Ishikawa (cell line): ENCODE measurements at regions not wholly inside any gene's neighbourhood (a gene's known extent, or its start where the extent isn't known, plus 50 kb on each side); places are given as distances from the start of the nearest gene placed in this dataset.

Source experiments
- CEBPB ChIP-seq: IDR thresholded peaks from 2 replicates; pipeline ENCODE4 v1.6.1; 2012
- EGR1 ChIP-seq: IDR thresholded peaks from 2 replicates; pipeline ENCODE4 v1.6.1; 2012
- EP300 ChIP-seq: IDR thresholded peaks from 2 replicates; pipeline ENCODE4 v1.6.1; 2012; ENCODE audit warnings: borderline replicate concordance
- FOXM1 ChIP-seq: IDR thresholded peaks from 2 replicates; pipeline ENCODE4 v1.6.1; 2012; ENCODE audit warnings: low read depth, borderline replicate concordance
- NFIC ChIP-seq: IDR thresholded peaks from 2 replicates; pipeline ENCODE4 v1.6.1; 2012
- RAD21 ChIP-seq: IDR thresholded peaks from 2 replicates; pipeline ENCODE4 v1.6.1; 2012; ENCODE audit warnings: low read depth
- TAF1 ChIP-seq: IDR thresholded peaks from 2 replicates; pipeline ENCODE4 v1.6.1; 2012; ENCODE audit warnings: low read depth, mild to moderate bottlenecking
- TCF12 ChIP-seq: IDR thresholded peaks from 2 replicates; pipeline ENCODE4 v1.6.1; 2012; ENCODE audit warnings: low read depth
- TEAD4 ChIP-seq: IDR thresholded peaks from 2 replicates; pipeline ENCODE4 v1.6.1; 2012
- TF ChIP-seq, protein P1 (sequence below): IDR thresholded peaks from 2 replicates; pipeline ENCODE4 v1.6.1; 2012
- TF ChIP-seq, protein P2 (sequence below): IDR thresholded peaks from 2 replicates; pipeline ENCODE4 v1.6.1; 2012; ENCODE audit warnings: low read depth, mild to moderate bottlenecking

DNA sequence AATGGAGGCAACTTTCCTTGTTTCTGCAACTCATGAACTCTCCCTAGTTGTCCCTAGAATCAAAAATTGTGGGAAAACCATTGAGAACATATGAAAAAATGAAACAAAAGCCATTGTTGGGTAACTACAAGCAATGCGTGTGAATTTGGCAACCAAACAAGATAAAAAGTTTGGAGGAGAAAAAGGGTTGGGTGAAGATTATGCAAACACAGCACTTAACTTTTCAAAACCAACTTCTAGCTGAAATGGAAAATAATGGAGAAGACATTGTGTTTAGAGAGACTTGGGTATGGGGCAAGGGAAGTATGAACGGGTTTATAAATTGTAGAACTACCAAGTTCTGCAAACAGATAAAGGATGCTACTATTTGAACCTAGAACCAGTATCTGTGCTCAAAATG is 89.0 kb upstream of the SVIL start:
- TF ChIP-seq CEBPB (no peak), TAF1 (no peak), EP300 (no peak), RAD21 (no peak), TCF12 (no peak), FOXM1 (no peak), EGR1 (no peak), TEAD4 (no peak), NFIC (no peak)
- TF ChIP-seq, protein P1, sequence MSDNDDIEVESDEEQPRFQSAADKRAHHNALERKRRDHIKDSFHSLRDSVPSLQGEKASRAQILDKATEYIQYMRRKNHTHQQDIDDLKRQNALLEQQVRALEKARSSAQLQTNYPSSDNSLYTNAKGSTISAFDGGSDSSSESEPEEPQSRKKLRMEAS: no peak
- TF ChIP-seq, protein P2, sequence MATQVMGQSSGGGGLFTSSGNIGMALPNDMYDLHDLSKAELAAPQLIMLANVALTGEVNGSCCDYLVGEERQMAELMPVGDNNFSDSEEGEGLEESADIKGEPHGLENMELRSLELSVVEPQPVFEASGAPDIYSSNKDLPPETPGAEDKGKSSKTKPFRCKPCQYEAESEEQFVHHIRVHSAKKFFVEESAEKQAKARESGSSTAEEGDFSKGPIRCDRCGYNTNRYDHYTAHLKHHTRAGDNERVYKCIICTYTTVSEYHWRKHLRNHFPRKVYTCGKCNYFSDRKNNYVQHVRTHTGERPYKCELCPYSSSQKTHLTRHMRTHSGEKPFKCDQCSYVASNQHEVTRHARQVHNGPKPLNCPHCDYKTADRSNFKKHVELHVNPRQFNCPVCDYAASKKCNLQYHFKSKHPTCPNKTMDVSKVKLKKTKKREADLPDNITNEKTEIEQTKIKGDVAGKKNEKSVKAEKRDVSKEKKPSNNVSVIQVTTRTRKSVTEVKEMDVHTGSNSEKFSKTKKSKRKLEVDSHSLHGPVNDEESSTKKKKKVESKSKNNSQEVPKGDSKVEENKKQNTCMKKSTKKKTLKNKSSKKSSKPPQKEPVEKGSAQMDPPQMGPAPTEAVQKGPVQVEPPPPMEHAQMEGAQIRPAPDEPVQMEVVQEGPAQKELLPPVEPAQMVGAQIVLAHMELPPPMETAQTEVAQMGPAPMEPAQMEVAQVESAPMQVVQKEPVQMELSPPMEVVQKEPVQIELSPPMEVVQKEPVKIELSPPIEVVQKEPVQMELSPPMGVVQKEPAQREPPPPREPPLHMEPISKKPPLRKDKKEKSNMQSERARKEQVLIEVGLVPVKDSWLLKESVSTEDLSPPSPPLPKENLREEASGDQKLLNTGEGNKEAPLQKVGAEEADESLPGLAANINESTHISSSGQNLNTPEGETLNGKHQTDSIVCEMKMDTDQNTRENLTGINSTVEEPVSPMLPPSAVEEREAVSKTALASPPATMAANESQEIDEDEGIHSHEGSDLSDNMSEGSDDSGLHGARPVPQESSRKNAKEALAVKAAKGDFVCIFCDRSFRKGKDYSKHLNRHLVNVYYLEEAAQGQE: no peak
